Stimulated activated CD8-positive, alpha-beta memory T cell treated with anti-CD3 and anti-CD28 coated beads, Interleukin-12 subunit alpha, Interleukin-12 subunit beta, amount 100 ng/mL, for 24 hours (primary cell): ENCODE measurements at regions not wholly inside any gene's neighbourhood (a gene's known extent, or its start where the extent isn't known, plus 50 kb on each side); places are given as distances from the start of the nearest gene placed in this dataset.

ENCODE experiments used
- DNase-seq: peaks from one replicate; pipeline ENCODE4 v3.0.0-alpha.2; 2020; ENCODE audit errors: extremely low read depth

DNA sequence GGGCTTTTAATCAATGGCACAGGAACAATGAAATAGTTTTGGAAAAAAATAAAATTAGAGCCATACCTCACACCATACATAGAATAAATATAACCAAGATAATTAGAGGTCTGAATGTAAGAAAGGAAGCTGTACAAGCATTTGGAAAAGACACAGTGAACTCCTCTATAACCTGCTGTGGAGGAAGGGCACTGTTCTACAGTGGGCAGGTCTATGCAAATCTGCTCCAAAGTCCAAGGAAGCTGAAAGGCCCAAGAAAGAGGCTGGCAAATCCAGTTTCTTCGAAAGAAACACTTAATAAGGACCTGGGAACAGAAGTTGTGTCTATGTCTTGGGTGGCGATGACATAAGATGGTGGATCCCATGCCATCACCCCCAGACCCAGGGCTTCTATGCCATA is 169.4 kb upstream of the RALGAPA2 start:
- DNase-seq, result no peak

DNA sequence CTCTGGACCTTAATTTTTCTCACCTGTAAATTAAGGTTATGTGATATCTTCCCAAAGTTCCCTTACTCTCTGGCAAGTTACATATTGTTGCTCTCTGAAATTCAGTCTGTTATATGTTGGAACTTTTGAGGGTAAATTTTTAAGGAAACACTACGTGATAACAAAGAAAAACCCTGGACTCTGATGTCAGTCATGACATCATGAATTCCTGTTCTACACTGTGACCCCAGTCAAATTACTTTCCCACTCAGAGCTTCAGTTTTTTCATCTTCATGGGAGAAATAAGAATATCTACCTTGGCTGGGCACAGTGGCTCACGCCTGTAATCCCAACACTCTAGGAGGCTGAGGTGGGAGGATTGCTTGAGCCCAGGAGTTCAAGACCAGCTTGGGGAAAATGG is 164.6 kb upstream of the RALGAPA2 start:
- no peak for DNase-seq

DNA sequence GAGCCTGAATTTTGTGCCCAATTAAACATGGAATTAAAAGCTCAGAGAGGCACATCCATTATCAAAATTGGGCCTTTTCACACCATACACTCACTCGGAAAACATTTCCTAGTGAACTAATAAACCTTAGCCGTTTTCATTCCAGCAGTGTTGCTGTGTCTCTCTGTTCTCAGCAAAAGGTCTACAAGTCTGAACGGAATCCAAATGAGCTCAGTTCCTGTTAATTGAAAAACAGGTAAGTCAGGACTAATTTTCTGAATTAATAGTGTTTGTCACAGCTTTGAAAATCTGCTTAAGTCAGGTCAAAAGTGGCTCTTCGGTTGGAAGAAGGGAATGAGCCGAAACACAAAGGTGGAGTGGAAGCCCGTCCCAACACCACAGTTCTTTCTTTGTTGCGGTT is 163.3 kb upstream of the RALGAPA2 start:
- DNase-seq, result no peak

DNA sequence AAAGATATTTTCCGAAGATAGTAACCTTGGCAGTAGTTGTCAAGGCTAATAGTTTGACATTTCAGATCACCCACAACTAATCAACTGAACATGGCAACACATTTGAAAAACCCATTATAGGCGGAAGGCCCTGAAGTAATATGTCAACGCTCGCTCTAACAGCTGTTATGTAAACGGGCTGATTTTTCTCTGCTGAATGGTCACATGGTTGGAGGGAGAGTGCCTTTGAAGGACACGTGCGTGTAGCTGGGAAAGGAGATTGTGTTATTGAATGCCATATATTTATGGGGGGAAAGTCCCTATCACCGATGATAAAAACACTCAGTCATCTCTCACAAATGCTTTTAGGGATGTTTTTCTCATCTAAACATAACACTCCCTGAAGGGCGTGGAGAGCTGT is 160.0 kb upstream of the RALGAPA2 start:
- DNase-seq, result no peak

DNA sequence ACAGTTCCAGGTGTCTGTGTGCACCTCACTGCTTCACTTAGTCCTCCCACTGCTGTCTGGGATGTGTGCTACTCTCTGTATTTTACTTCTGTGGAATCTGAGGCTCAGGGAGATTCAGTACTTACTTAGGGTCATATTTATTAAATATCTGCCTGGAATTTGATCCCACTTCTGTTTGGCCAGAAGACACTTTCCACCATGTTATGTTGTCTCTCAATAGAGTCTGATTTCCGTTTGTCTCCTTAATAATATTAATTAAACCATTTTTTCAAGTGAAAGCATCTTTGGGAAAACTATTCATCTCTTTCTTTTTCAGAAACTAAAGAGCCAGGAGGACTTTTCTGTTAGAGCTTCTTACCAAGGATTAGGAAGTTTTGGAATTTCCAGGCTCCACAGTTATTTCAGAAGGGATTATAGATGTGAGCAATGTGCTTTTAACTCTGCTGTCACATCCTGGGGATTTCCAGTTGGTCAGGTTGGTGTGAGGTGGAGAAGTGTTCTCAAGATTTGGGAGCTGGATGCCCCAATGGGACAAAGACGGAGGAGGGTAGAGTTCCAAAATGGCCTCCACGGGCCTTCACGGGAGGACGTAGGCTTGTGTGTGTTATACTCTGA is 156.8 kb upstream of the RALGAPA2 start:
- DNase-seq, result no peak

DNA sequence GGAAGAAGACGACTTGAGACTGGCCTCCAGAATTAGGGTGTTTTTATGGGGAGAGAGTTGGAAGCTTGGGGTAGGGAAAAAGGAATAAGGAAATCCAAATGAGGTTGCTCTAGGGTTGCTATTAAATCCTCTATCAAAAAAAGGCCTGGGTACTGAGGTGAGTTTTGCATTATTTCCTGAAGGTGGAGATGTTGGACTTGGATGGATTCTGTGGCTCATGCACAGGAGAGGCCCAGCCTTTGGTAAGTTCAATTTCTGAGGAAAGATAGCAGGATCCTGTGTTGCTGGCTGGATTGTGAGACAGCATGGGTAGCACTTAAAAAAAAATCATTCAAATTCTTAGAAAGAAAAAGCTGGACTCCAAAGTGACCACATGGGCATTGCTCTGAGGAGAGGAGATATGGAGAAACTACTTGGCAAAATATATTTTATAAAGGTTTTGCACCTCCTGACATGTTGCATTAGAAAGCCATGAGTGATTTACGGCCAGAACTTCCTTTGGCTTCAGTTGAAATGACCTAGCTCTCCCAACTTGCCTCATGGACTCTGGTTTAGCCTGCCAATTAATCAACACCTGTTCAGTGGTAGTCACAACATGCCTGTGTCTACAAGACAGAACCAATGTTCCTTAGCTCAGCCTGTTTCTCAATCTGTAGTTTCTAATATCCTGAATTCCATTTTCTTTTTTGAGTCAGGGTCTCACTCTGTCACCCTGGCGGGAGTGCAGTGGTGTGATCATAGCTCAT is 152.1 kb upstream of the RALGAPA2 start:
- no peak for DNase-seq

DNA sequence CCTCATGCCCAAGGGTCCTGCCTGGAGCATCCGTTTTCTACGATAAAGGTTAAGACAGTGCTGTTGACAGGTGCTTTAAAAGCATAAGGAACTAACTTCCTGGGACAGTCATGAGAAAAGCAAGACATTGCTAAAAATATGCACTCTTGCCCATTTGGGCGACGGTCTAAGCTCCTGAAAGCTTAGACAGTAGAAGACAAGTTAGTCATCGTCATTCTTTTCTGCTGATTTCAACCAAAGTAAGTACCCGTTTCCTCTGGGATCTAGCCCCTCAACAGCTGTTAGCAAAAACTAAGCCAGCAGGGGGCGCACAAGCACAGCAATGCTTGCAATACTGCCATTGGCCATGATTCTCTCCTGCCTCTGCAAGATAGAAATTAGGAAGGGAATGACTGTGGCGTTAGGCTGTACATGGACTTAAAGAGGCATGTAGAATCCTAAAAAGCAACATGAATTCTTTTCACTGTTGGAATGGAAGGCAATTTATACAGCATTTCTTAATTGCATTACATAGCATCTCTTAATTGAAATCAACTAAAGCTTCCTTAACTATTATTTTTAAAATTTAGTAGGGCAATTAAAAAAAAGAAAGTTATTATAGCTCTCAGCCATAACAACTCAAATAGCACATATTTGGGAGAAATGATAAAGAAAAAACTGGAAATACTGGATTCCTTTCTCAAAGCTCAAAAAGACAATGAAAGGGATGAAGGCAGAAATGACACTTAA is 147.8 kb upstream of the RALGAPA2 start:
- peak; percentile 66 for DNase-seq

DNA sequence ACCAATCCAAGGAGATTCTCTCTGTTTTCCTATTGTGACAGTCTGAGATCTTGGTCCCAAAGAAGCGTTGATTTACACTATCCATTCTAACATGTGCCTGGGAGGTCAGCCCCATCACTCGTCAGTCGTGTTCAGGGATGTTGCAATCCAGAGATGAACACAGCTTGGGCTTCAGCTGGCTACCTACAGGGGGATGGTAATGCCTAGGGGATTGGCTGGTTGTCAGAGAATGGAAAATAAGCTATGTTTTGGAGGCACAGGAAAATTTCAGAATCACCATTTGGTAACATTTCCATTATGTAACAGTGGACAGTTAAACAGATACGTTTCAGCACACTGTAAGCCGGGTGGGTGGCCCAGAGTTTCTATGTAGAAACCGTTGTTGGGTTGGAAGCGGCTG is 147.1 kb upstream of the RALGAPA2 start:
- DNase-seq, result no peak

DNA sequence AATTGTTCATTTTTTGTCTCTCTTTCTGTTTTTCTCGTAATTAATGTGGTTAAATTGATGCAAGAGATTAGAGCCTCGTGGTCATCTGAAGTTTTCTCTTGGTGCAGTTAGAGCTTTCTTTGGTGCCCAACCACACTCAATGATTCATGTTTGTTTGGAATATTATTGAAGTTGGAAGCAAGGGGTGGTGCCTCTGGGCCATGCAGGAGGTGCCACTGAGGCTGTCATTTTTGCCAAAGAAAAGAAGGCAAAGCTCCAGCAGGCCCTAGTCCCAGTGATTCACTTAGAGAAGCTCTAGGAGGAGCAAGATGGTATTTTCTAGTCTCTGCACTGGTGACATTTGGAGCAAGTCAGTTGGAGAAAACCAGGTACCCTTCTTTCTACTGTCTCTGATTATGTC is 144.5 kb upstream of the RALGAPA2 start:
- no peak for DNase-seq

DNA sequence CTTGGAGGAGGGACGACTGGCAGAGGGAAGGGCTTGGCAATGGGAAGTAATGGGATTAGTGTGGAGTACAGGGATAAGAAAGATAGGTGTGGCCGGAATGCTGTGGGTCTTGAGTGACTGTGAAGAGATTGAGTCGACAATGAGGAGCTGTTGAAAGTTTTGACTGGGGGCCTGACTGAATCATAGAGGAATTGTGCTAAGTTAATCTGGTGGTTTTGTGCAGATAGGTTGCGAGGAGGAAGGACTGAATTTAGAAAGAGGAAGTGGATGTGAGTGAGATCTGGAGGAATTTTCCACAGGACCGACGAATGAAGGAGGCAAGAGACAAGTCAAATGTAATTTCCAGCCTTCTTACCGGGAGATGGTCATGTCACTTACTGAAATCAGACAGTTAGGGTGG is 143.9 kb upstream of the RALGAPA2 start:
- no peak for DNase-seq

DNA sequence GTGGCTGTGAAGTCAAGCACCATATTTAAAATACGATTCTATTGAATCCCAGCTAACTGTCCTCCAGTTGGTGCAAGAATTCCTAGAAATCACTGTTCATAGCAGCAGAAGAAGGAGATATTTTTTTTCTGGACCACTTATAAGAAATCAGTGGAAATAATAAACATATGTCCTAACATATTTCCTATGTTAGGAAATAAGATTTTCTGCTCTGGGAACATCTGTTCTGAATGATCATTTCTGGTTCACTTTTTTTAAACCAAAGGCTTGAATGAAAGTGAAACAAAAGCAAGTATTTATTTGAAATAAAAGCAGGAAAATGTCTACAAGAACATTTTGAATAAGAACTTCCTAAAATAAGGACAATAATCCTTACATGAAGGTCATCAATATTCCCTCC is 138.9 kb upstream of the RALGAPA2 start:
- DNase-seq, result no peak

DNA sequence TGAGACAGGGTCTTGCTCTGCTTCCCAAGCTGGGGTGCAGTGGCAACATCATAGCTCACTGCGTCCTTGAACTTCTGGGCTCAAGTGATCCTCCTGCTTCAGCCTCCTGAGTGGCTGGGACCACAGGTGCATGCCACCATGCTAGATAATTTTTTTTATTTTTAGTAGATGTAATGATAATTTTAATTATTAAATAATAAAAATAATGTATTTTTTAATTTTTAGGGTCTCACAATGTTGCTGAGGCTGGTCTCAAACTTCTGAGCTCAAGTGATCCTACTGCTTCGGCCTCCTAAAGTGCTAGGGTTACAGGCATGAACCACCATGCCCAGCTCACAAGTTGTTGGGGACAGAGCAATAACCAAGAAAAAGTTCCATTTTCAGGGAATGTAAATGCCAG is 138.0 kb upstream of the RALGAPA2 start:
- no peak for DNase-seq

DNA sequence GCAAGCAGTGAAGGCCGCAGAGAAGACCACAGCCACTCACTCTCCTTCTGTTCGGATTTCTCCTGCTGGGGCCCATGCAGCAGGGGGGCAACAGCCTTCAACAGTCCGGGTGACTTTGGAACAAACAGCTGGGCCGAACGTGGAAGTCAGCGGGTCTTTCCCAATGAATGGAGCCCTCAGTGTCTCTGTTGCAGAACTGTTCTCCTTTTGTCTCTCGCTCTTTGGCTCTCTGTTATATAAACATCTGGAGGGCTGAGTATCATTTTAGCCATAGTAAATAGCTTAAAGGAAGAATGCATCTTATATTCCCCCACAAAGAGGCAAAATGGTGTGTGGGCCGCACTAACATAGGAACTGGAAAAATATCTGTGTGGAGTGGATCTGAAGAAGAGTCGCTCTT is 136.7 kb upstream of the RALGAPA2 start:
- no peak for DNase-seq

DNA sequence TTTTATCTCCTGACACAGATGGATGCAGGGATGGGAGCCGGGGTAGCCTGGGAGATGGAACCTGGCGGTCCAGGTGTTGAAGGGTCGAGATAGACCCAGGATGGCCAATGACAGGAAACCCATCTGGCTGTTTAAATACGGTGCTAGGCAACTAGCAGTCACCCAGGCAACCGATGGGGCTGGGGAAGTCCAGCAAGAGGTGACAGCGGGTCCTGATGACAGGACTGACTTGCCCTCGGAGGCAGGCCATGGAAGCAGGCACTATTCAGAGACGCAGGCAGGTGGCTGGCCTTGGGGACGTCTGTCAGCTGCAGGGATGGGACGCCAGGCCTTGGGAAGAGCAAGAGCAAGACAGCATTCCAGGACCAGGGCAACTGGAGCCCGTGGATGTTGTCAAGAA is 135.4 kb upstream of the RALGAPA2 start:
- no peak for DNase-seq

DNA sequence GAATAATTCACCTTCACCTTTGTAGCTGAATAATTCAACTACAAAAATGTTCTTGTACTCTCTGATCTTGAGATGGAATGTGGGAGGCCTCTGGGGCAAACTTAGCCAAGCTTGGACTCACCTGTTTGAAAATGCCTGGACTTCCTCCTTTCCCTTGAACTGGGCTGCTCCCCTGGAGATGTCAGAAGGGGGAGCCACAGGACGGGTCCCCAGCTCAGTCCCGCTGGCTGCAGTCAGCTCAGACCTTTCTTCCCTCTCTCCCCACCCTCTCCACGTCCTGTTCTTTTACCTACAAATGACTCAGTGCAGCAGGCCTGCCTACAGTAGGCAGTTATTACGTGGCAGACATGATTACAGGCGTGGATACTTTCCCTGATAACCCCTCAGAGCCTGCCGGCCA is 131.5 kb upstream of the RALGAPA2 start:
- DNase-seq, result no peak

DNA sequence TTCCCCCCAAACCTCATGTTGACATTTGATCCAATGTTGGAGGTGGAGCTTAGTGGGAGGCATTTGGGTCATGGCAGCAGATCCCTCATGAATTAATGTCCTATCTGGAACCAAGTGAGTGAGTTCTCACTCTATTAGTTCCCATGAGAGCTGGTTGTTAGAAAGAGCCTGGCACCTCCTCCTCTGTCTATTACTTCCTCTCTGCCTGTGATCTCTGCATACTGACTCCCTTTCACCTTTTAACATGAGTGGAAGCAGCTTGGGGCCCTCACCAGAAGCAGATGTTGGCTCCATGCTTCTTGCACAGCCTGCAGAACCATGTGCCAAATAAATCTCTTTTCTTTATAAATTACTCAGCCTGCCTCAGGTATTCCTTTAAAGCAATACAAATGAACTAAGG is 127.3 kb upstream of the RALGAPA2 start:
- DNase-seq, result no peak

DNA sequence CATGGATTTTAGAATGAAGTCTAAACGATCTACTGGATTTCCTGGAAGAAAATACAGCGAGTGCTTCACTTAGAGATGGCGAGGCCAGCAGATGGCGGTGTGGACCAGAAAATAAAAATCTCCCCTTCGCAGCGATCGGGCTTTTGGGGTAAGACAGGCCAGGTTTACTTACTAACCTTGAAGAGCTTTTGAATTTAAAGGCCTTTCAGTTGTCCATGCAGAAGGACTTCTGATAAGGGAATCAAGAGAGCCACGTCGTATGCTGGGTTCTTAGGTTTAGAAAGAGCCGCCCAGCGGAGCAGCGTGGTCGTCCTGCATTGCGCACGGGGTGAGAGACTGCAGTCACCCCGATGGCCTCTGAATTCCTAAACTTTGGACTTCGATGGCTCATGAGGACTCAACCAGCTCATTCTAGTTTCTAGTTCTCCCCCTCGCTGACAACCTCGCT is 125.2 kb upstream of the RALGAPA2 start:
- no peak for DNase-seq

DNA sequence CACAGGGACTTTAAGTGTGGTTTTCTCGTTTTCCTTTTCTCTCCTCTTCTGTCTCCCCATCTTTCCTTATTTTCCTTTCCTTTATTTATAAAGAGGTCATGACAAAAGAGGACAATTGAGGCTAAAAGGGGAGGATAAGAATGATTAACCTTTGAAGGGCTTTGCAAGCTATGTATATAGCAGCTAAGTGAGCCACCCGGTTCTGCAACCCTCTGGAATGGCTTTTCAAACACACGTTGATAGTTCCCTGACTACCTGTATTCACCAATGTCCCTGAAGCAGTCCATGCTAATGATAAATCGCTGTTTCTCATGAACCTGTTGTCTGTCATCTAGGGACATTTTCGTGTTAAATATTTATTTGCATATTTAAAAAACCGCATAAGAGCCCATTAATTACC is 124.4 kb upstream of the RALGAPA2 start:
- no peak for DNase-seq

DNA sequence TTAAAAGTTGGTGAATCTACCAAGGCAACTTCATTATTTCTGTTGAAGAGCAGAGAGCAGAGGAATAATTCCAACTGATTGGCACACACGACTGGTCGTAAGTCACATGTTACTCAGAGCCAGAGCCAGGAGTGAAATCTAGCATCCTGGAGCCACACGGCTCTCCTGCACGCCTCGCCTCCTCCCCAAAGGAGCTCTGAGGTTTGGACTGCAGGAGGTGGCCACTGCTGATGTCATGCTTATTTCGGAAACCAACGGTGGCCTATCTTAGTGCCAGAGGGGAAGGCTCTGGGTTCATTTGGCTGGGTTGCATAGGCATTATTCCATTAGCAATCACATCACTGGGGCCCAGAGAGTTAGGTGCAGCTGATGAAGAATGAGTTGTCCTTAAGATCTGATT is 123.5 kb upstream of the RALGAPA2 start:
- no peak for DNase-seq

DNA sequence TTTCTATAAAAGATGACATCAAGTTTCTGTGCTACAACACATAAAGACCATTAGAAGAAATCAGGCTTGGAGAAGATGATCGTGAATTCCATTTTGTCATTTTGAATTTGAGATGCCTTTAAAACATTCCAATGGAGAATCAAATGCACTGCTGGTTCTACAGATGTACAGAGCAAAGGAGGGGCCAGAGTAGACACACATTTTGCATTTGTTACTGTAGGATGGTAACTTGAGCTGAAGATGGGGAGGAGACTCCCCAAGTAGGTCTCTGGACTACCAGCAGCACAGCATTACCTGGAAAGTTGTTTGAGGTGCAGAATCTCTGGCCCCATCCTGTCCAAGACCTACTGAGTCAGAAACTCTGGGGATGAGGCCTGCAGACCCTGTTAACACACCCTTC is 121.6 kb upstream of the RALGAPA2 start:
- DNase-seq, result no peak

DNA sequence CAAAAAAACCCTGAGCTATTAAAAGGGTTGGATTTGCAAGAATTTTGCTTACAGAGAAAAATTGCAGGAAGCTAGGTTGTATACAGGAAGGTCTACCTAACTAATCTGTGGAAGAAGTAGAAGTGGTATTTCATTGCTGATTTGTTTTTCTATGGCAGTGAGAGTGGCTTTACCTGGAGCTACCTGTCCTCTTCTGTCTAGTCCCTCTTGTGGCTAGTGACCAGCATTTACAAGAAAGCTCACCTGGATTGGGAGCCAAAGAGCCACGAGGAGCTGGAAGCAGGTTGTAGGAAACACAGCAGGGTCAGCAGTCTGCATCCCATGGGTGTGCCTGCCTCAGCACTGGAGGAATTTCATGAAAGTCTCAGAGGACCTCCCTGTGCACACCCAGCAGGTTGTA is 120.3 kb upstream of the RALGAPA2 start:
- DNase-seq, result no peak

DNA sequence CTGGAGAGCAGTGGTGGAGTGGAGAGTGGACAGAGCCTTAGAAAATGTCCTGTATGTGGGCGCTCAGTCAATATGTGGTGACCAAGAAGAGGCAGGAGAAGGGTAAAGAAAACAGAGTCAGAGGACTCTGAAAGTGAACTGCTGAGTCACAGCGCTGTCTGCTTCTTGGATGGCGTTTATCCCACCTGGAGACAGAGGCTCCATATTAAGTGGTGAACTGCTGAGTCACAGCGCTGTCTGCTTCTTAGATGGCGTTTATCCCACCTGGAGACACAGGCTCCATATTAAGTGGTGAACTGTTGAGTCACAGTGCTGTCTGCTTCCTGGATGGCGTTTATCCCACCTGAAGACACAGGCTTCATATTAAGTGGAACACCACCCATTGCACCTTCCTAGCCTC is 119.3 kb upstream of the RALGAPA2 start:
- DNase-seq, result no peak

DNA sequence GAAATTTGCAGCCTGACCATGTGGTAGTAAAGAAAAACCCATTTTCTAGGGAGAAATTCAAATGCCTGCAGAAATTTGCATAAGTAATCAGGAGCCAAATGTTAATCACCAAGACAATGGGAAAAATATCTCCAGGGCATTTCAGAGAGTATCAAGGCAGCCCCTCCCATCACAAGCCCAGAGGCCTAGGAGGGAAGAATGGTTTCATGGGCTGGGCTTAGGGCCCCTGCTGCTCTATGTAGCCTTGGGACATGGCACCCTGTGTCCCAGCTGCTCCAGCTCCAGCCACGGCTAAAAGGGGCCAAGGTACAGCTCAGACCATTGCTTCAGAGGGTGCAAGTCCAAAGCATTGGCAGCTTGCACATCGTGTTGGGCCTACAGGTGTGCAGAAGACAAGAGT is 117.2 kb upstream of the RALGAPA2 start:
- no peak for DNase-seq
